HG02938 (cell line): ENCODE measurements at regions not wholly inside any gene's neighbourhood (a gene's known extent, or its start where the extent isn't known, plus 50 kb on each side); places are given as distances from the start of the nearest gene placed in this dataset.
"Not testable (repeated sequence)": the region's sequence is repeated elsewhere in the genome, so short reads cannot be mapped to it uniquely, and the experiment has no call there.

Source experiments
- ATAC-seq: cut with Tn5 transposase; IDR thresholded peaks from one replicate; pipeline ENCODE4 v1.9.1; 2021; ENCODE audit warnings: mild to moderate bottlenecking, moderate library complexity; ENCODE audit not compliant: unreplicated experiment

- ATAC-seq: not testable (repeated sequence)
Observed at GRCh38 chr7:15054304-15054703, 151.8 kb upstream of the DGKB start.

GRCh38 chr7:15049157-15049556, 146.6 kb upstream of the DGKB start:
- ATAC-seq: no peak

GRCh38 chr7:15046861-15047260, 144.3 kb upstream of the DGKB start:
- no peak for ATAC-seq

- ATAC-seq: no peak
Observed at GRCh38 chr7:15043931-15044330, 141.4 kb upstream of the DGKB start.

GRCh38 chr7:15042285-15043065, 139.9 kb upstream of the DGKB start:
- no peak for ATAC-seq

- no peak for ATAC-seq
Observed at GRCh38 chr7:15041226-15041625, 138.7 kb upstream of the DGKB start.

GRCh38 chr7:15035814-15036213, 133.3 kb upstream of the DGKB start:
- ATAC-seq: no peak

GRCh38 chr7:15033039-15033438, 130.5 kb upstream of the DGKB start:
- no peak for ATAC-seq

GRCh38 chr7:15018981-15019380, 116.4 kb upstream of the DGKB start:
- ATAC-seq: no peak

GRCh38 chr7:15016766-15017165, 114.2 kb upstream of the DGKB start:
- ATAC-seq: no peak

- no peak for ATAC-seq
Observed at GRCh38 chr7:15016315-15016667, 113.7 kb upstream of the DGKB start.

- ATAC-seq: peak; percentile 93
Observed at GRCh38 chr7:15015545-15016314, 113.2 kb upstream of the DGKB start.

- ATAC-seq: no peak
Observed at GRCh38 chr7:15012135-15012534, 109.6 kb upstream of the DGKB start.

GRCh38 chr7:15011289-15011688, 108.7 kb upstream of the DGKB start:
- no peak for ATAC-seq

- no peak for ATAC-seq
Observed at GRCh38 chr7:15007507-15007906, 105.0 kb upstream of the DGKB start.

GRCh38 chr7:15005672-15006071, 103.1 kb upstream of the DGKB start:
- ATAC-seq: no peak

- ATAC-seq: no peak
Observed at GRCh38 chr7:15000157-15000556, 97.6 kb upstream of the DGKB start.

- no peak for ATAC-seq
Observed at GRCh38 chr7:14999331-14999730, 96.8 kb upstream of the DGKB start.

- no peak for ATAC-seq
Observed at GRCh38 chr7:14995774-14996173, 93.2 kb upstream of the DGKB start.

- ATAC-seq: no peak
Observed at GRCh38 chr7:14988941-14989340, 86.4 kb upstream of the DGKB start.

GRCh38 chr7:14978687-14979086, 76.1 kb upstream of the DGKB start:
- ATAC-seq: no peak

GRCh38 chr7:14974688-14975087, 72.1 kb upstream of the DGKB start:
- ATAC-seq: no peak
